ENCODE measurements at regions not wholly inside any gene's neighbourhood (a gene's known extent, or its start where the extent isn't known, plus 50 kb on each side); places are given as distances from the start of the nearest gene placed in this dataset.

DNA sequence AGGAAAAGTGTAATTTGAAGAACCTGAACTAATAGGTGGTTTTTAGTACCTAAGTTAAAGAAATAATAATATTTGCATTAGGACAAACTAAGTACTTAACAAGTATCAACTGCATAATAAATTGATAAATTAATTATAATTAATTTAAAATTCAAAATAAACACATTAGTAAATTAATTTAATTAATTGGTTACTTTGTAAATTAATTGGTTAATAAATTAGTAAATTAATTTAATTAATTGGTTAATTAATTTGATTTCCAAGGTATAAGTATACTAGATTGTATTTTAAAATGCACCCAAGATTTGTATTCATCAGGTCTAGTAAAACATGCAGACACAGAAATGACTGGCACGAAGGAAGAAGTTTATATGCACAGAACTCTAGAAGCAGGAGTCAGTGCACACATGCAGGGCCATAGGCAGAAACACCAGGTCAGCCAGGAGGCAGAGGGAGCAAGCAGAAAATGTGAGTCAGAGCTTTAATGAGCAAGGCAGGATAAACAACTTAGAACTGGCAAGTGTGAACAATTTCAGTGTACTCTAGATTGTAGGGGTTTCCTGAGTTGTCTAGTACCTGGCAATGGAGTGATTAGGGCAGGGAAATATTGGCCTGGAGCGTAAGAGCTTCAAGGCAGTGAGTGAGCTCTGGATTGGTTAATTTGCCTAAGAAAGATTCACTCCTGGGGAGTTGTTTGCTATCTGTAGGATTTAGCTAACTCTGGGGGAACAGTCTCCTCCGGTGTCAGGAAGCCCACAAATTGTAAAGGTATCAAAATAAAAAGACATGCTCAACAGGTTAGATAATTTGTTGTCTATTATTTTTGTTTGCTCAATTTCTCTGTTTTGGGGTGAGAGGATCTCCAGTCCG, 665.7 kb downstream of the MRPL39 start:
- no peak for TF ChIP-seq FOXP2 (optimal IDR thresholded peaks at IDR 0.05; ENCODE audit: control extremely low read depth, extremely low read length, insufficient read depth)
- no peak for TF ChIP-seq POLR2AphosphoS5 (IDR thresholded peaks at IDR 0.05; ENCODE audit: borderline replicate concordance, low read depth, low read length)

All from SK-N-MC (cell line).